GM12878 (cell line): ENCODE measurements at regions not wholly inside any gene's neighbourhood (a gene's known extent, or its start where the extent isn't known, plus 50 kb on each side); places are given as distances from the start of the nearest gene placed in this dataset.

Experiments used
- ATAC-seq: fragments of 200-7000 bp; cut with Tn5 transposase; 3 replicates; pipeline ENCODE4 v1.9.1; 2020; ENCODE audit warnings: mild to moderate bottlenecking, moderate library complexity
- BruUV-seq: library from RNA; stranded (reverse); fragments of 400-500 nt; replicated peaks from 2 replicates; lab custom pipeline; 2021; lab: Mats Ljungman, UMichigan
- CTCF ChIA-PET: fragments of 300-600 bp; sonication (Branson Sonifier 250); formaldehyde crosslinking; extraction: SDS; loops from one replicate; lab custom pipeline; 2021; ENCODE audit warnings: inconsistent platforms; lab: Yijun Ruan, JAX
- POLR2A ChIA-PET: fragments of 350-600 bp; formaldehyde crosslinking; extraction: SDS; loops from one replicate; lab custom pipeline; 2021; ENCODE audit warnings: inconsistent platforms; lab: Charles Lee
- RAD21 ChIA-PET: fragments of 300-600 bp; sonication (Branson Sonifier 250); formaldehyde crosslinking; loops from one replicate; lab custom pipeline; 2023; ENCODE audit warnings: antibody characterized with exemption; ENCODE audit not compliant: unreplicated experiment; lab: Charles Lee
- SMC1A ChIA-PET: fragments of 300-600 bp; sonication (Branson Sonifier 250); formaldehyde crosslinking; loops from one replicate; lab custom pipeline; 2023; ENCODE audit not compliant: unreplicated experiment, uncharacterized antibody; lab: Charles Lee
- DNase-seq: peaks from one replicate; pipeline ENCODE4 v3.0.0-alpha.2; 2011; ENCODE audit warnings: low read depth, low spot score
- FAIRE-seq: peaks from 3 replicates; lab custom pipeline; 2011; peaks lifted over from hg19 to GRCh38; lab: Jason Lieb, UNC
- H2AFZ ChIP-seq: 2 replicates; pipeline ENCODE4 v1.6.0; 2011; ENCODE audit warnings: low read depth, low read length, control low read depth; ENCODE audit not compliant: control insufficient read depth
- H3K27ac ChIP-seq: 2 replicates; pipeline ENCODE4 v1.5.1; 2011; ENCODE audit warnings: control low read depth; ENCODE audit not compliant: control insufficient read depth, insufficient read depth
- H3K27me3 ChIP-seq, 2 experiments: replicated peaks in 1 of 2; 2 replicates each; pipeline versions ENCODE4 v1.6.0 to v1.6.1; 2011; ENCODE audit warnings: low read length in 1 of 2; ENCODE audit not compliant: control insufficient read depth in 2 of 2, insufficient read depth in 2 of 2
- H3K36me3 ChIP-seq, 2 experiments: 2 replicates each; pipeline ENCODE4 v1.5.1; 2011; ENCODE audit warnings: low read length in 1 of 2; ENCODE audit not compliant: control insufficient read depth in 2 of 2, insufficient read depth in 2 of 2
- H3K4me1 ChIP-seq: 2 replicates; pipeline ENCODE4 v1.6.1; 2011; ENCODE audit warnings: mild to moderate bottlenecking, low read length, moderate library complexity, mixed read lengths; ENCODE audit not compliant: control insufficient read depth, insufficient read depth
- H3K4me2 ChIP-seq: 2 replicates; pipeline ENCODE4 v1.6.0; 2011; ENCODE audit warnings: control low read depth; ENCODE audit not compliant: control insufficient read depth, insufficient read depth
- H3K4me3 ChIP-seq: fragments of 200-600 bp; sonication (generic); 2 replicates; pipeline ENCODE4 v1.5.1; 2016
- H3K79me2 ChIP-seq: 2 replicates; pipeline ENCODE4 v1.6.0; 2011; ENCODE audit warnings: low read length; ENCODE audit not compliant: control insufficient read depth, insufficient read depth
- H3K9ac ChIP-seq: 2 replicates; pipeline ENCODE4 v1.8.0; 2011; ENCODE audit warnings: low read length, control low read depth, mixed read lengths; ENCODE audit not compliant: control insufficient read depth, insufficient read depth
- H3K9me3 ChIP-seq: replicated peaks from 3 replicates; pipeline ENCODE4 v1.5.1; 2011; ENCODE audit warnings: mild to moderate bottlenecking, low read length; ENCODE audit not compliant: control insufficient read depth, insufficient read depth
- H4K20me1 ChIP-seq: 2 replicates; pipeline ENCODE4 v1.6.0; 2011; ENCODE audit not compliant: control insufficient read depth, insufficient read depth
- CEBPB ChIP-seq, 2 experiments: fragments of 150-350 bp in 1 of 2; IDR thresholded peaks; 2 replicates each; pipeline ENCODE4 v1.6.1; 2012 to 2014; ENCODE audit warnings: low read depth in 2 of 2, low read length in 2 of 2, borderline replicate concordance in 1 of 2, inconsistent platforms in 1 of 2
- CHD4 ChIP-seq: fragments of 200-600 bp; sonication (generic); IDR thresholded peaks from 2 replicates; pipeline ENCODE4 v1.6.1; 2016; ENCODE audit warnings: mild to moderate bottlenecking
- E2F4 ChIP-seq: IDR thresholded peaks from 2 replicates; pipeline ENCODE4 v1.6.1; 2012; ENCODE audit warnings: low read depth, low read length, improper control_type of control experiment
- EGR1 ChIP-seq, 2 experiments: IDR thresholded peaks; 1 replicate in 1 of 2; 2 replicates in 1 of 2; pipeline ENCODE4 v1.6.1; 2011 to 2012; ENCODE audit warnings: low read depth in 2 of 2, low read length in 2 of 2, borderline replicate concordance in 1 of 2, mild to moderate bottlenecking in 1 of 2, moderate library complexity in 1 of 2
- FOXK2 ChIP-seq: fragments of 450-650 bp; IDR thresholded peaks from 2 replicates; pipeline ENCODE4 v1.6.1; 2017; ENCODE audit warnings: mild to moderate bottlenecking, moderate library complexity
- HDAC6 ChIP-seq: fragments of 200-600 bp; sonication (generic); IDR thresholded peaks from one replicate; pipeline ENCODE4 v1.8.0; 2017; ENCODE audit warnings: antibody characterized with exemption; ENCODE audit not compliant: unreplicated experiment
- HSF1 ChIP-seq: fragments of 150-350 bp; IDR thresholded peaks from 2 replicates; pipeline ENCODE4 v1.6.1; 2014; ENCODE audit warnings: mild to moderate bottlenecking, low read depth, low read length
- IKZF2 ChIP-seq, 2 experiments: fragments of 450-650 bp; IDR thresholded peaks; 2 replicates each; pipeline ENCODE4 v1.6.1; 2017; ENCODE audit warnings: mild to moderate bottlenecking in 2 of 2, moderate library complexity in 2 of 2
- IRF4 ChIP-seq: IDR thresholded peaks from 2 replicates; pipeline ENCODE4 v1.6.1; 2011; ENCODE audit warnings: low read depth, low read length
- MEF2A ChIP-seq: IDR thresholded peaks from 2 replicates; pipeline ENCODE4 v1.6.1; 2011; ENCODE audit warnings: low read depth, mild to moderate bottlenecking, low read length, moderate library complexity; ENCODE audit not compliant: insufficient read depth
- MTA3 ChIP-seq: IDR thresholded peaks from 2 replicates; pipeline ENCODE4 v1.6.1; 2012; ENCODE audit warnings: low read length, inconsistent platforms, borderline replicate concordance
- POLR2AphosphoS5 ChIP-seq: IDR thresholded peaks from 2 replicates; pipeline ENCODE4 v1.6.1; 2011; ENCODE audit warnings: mild to moderate bottlenecking, low read length, inconsistent platforms
- RFX5 ChIP-seq: IDR thresholded peaks from 2 replicates; pipeline ENCODE4 v1.6.1; 2011; ENCODE audit warnings: low read depth, low read length, improper control_type of control experiment
- SMAD5 ChIP-seq: IDR thresholded peaks from 2 replicates; pipeline ENCODE4 v1.6.1; 2016; ENCODE audit warnings: antibody characterized with exemption, low read depth
- TARDBP ChIP-seq: IDR thresholded peaks from 2 replicates; pipeline ENCODE4 v1.6.1; 2016; ENCODE audit warnings: borderline replicate concordance
- ZNF622 ChIP-seq: fragments of 450-650 bp; IDR thresholded peaks from 2 replicates; pipeline ENCODE4 v1.6.1; 2017; ENCODE audit warnings: mild to moderate bottlenecking, inconsistent platforms
- WGBS: methylation state at CpG from one replicate; pipeline ENCODE4 v1.1.6; 2016; ENCODE audit warnings: low lambda C conversion rate; ENCODE audit not compliant: insufficient replicate concordance, insufficient coverage; ENCODE audit errors: missing lambda C conversion rate; 5-methylcytosine and 5-hydroxymethylcytosine counted together
- in situ Hi-C: fragments of 300-500 bp; cut with MboI; formaldehyde crosslinking; loops from 9 replicates; pipeline ENCODE4 v1.14.3; 2018; ENCODE audit warnings: mixed read lengths
- intact Hi-C: fragments of 100-400 bp; cut with micrococcal nuclease; formaldehyde crosslinking; loops from one replicate; pipeline ENCODE4 v1.14.2; 2022; ENCODE audit not compliant: unreplicated experiment
- TF ChIP-seq, protein P1 (sequence below): fragments of 450-650 bp; IDR thresholded peaks from 2 replicates; pipeline ENCODE4 v1.6.1; 2017; ENCODE audit warnings: antibody characterized with exemption, mild to moderate bottlenecking, moderate library complexity

- Histone ChIP-seq H2AFZ (no peak overlapping the region), H3K4me2 (no peak overlapping the region), H3K27ac (no peak overlapping the region), H3K27me3 (peaks cover 0 to 8% of the 10 kb centered on the region in 2 experiments; a peak in 3 of 4 replicates), H3K4me1 (no peaks in the 10 kb centered on the region), H3K9ac (no peak overlapping the region), H3K79me2 (no peaks in the 10 kb centered on the region), H4K20me1 (no peaks in the 10 kb centered on the region), H3K36me3 (no peaks in the 10 kb centered on the region)
- WGBS = 27% methylated on average over 7 of the region's 7 CpGs
- FAIRE-seq = no peak
- POLR2A ChIA-PET = no interaction called here
- in situ Hi-C loops = no loop called here
- no peak for DNase-seq
- BruUV-seq = no TSS peak
- SMC1A ChIA-PET = no interaction called here
- ATAC-seq = no peak
- RAD21 ChIA-PET = no interaction called here
- CTCF ChIA-PET = no interaction called here
- TF ChIP-seq SMAD5 (no peak), HDAC6 (no peak), MTA3 (no peak), RFX5 (no peak), IKZF2 (IDR thresholded peaks at IDR 0.05) (no peak), CHD4 (no peak), E2F4 (no peak), POLR2AphosphoS5 (no peak), HSF1 (no peak), TARDBP (no peak), MEF2A (no peak), IRF4 (no peak), CEBPB (IDR thresholded peaks at IDR 0.05; ENCODE audit: borderline replicate concordance in 1 of 2, low read depth in 2 of 2, low read length in 2 of 2) (no peak), ZNF622 (no peak), FOXK2 (no peak), EGR1 (IDR thresholded peaks at IDR 0.05; ENCODE audit: borderline replicate concordance in 1 of 2, low read depth in 2 of 2, low read length in 2 of 2) (no peak)
- TF ChIP-seq, protein P1, sequence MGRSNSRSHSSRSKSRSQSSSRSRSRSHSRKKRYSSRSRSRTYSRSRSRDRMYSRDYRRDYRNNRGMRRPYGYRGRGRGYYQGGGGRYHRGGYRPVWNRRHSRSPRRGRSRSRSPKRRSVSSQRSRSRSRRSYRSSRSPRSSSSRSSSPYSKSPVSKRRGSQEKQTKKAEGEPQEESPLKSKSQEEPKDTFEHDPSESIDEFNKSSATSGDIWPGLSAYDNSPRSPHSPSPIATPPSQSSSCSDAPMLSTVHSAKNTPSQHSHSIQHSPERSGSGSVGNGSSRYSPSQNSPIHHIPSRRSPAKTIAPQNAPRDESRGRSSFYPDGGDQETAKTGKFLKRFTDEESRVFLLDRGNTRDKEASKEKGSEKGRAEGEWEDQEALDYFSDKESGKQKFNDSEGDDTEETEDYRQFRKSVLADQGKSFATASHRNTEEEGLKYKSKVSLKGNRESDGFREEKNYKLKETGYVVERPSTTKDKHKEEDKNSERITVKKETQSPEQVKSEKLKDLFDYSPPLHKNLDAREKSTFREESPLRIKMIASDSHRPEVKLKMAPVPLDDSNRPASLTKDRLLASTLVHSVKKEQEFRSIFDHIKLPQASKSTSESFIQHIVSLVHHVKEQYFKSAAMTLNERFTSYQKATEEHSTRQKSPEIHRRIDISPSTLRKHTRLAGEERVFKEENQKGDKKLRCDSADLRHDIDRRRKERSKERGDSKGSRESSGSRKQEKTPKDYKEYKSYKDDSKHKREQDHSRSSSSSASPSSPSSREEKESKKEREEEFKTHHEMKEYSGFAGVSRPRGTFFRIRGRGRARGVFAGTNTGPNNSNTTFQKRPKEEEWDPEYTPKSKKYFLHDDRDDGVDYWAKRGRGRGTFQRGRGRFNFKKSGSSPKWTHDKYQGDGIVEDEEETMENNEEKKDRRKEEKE = no peak
- TF ChIP-seq, all 136 proteins: peak for 0
- H3K4me3 ChIP-seq = no peak overlapping the region
- intact Hi-C loops = no loop called here
- no peaks in the 10 kb centered on the region; the same call in 2 of the 3 replicates for H3K9me3 ChIP-seq
These were observed 237.8 kb upstream of the ZMIZ1 start for GRCh38 chr10:78830976-78831375.
